Epidermal melanocyte (primary cell): ENCODE measurements at regions not wholly inside any gene's neighbourhood (a gene's known extent, or its start where the extent isn't known, plus 50 kb on each side); places are given as distances from the start of the nearest gene placed in this dataset.

Experiments
- DNase-seq: peaks from one replicate; pipeline ENCODE4 v3.0.0; 2011; ENCODE audit warnings: low spot score; ENCODE audit not compliant: insufficient read length

- no peak for DNase-seq
Measured at GRCh38 chr13:68523838-68524424, 1293.8 kb upstream of the PCDH9 start.

DNA sequence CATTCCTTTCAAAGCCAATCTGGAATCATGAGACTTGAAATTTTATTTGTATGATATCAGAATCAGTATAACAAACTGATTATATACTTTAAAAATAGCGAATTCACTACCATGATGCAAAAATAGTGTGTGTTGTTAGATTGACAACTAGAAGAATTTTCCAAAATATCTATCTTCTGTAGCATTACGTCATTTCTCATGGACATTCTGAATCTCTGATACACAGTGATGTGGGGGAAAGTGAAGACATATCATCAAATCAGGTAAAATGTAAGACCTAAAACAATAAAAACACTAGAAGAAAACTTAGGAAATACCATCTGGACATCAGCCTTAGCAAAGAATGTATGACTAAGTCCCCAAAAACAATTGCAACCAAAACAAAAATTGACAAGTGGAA, 1292.0 kb upstream of the PCDH9 start:
- DNase-seq: no peak

GRCh38 chr13:68509734-68510621, 1279.8 kb upstream of the PCDH9 start:
- no peak for DNase-seq

- DNase-seq: no peak
Measured at GRCh38 chr13:68506888-68507551, 1276.9 kb upstream of the PCDH9 start.

- no peak for DNase-seq
Measured at GRCh38 chr13:68490594-68490993, 1260.5 kb upstream of the PCDH9 start.

DNA sequence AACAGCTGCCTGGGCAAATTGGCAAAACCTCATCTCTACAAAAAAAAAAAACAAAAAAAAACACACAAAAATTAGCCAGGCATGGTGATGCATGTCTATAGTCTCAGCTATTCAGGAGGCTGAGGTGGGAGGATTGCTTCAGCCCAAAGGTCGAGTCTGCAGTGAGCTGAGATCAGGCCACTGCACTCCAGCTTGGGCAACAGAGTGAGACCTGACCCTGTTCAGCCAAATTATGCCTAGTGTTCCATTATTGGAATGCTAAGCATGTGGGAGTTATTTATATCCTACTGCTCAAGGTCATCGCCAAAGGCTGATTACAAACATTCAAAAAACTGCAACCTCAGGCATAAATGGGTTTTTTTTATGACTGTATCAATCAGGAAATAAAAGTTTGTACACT, 1251.0 kb upstream of the PCDH9 start:
- no peak for DNase-seq

DNA sequence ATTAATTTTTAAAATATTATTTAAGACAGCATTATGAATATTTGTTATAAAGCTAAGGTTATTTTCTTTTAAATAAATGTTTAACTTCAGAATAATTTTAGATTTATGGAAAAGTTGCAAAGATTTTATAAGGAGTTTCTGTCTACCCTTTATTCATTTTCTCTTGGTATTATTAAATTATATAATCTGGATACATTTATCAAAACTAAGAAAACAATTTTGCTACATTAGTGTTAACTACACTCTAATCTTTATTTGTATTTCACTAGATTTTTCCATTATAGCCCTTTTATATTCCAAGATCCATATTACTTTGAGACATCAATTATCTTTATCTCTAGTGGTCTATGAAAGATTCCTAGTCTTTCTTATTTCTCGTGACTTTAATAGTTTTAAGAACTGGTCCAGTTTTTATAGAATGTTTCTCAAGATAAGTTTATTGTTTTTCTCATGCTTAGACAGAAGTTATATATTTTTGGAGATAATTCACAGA, 1243.7 kb upstream of the PCDH9 start:
- DNase-seq: no peak

GRCh38 chr13:68467160-68467559, 1237.0 kb upstream of the PCDH9 start:
- DNase-seq: no peak

DNA sequence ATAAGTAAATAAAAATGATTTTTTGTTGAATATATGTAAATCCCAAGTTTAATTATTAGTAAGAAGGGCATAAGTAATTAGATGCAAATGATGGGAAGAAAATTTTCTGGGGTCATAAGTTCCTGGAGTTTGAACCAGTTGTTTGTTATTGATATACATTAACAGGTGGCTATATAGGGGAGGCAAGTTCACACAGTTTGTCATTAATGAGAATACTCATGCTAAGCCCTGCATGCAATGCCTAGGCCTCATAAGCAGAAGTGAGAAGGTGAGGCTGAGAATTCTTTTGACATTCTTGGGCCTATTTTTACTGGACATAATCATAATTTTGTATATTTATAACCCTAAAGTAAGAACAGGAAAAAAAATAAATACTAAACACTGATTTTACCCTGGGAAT, 1210.7 kb upstream of the PCDH9 start:
- DNase-seq: no peak

DNA sequence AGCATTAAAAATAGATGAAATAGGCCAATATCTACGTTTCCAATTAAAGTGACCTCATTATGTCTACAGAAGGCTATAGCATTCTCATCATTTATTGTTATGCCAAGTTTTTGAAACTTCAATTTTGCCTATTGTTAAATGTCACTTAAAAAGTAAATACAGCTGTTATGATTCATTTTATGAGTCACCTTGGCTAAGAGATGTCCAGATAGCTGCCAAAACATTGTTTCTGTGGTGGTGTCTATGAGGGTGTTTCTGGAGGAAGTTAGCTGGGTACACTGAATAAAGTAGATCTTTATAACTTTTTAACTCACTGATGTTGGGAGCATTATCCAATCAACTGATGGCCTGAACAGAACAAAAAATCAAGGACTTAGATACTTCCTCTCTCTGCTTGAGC, 1209.7 kb upstream of the PCDH9 start:
- no peak for DNase-seq

- DNase-seq: no peak
Measured at GRCh38 chr13:68428292-68428691, 1198.2 kb upstream of the PCDH9 start.

GRCh38 chr13:68417801-68418200, 1187.7 kb upstream of the PCDH9 start:
- no peak for DNase-seq

DNA sequence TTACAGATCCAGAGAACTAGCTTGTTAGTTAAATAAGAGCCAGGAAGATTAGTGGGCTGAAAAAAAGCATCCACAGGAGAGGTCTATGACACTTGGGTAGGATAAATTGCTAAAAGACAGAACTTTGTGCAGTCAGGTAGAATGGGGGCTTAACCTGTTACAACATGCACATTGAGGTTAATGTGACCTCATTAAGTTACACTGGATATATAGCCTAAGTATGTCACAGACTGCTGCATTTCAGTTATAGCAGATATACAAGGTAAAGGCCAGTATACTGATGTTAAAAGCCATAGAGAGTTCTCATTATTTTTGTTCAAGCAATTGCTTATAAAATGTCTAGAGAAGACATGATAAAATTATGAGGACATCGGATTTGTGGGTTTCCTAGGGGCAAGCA, 1179.9 kb upstream of the PCDH9 start:
- DNase-seq: no peak

GRCh38 chr13:68390987-68391386, 1160.9 kb upstream of the PCDH9 start:
- DNase-seq: no peak

GRCh38 chr13:68386808-68387207, 1156.7 kb upstream of the PCDH9 start:
- DNase-seq: no peak

DNA sequence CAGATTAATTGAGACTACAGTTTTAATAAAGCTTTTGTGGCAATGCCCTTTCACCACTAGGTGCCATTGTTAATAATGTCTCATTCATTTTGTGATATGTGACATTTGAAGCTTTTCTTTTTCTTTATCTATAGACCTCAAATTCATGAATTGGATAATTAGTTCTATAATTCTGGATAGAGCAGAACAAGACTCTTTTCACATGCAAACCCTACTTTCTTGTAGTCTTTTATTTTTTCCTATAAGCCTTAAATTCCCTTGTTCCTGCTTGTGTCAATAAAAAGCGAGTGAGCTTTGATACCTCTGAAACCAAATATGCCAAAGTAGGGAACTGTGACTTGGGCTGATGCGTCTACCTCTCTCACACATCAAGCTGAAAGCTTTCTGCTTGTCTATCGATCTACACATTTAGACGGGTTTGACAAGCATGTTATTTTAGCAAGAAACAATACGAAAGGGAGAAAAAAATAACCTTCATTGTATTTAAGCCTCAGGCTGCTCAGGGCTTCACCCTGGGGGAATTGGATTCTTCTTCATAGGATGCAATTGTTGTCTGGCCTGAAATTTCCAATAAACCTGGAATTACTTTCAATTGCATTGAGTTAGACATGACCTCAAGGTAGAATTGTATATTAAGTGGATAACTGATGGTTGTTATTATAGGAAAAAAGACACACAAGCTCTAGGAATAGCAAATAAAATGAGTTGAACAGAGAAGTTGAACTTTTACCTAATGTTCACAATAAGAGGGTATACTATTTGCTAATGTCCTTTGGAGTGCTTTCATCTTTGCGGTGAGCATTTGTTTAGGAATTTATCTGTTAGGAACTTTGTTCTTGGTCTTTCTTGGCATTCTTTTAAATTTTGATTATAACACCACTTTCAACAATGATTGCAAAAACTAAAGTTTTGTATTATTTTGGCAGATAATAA, 1150.2 kb upstream of the PCDH9 start:
- no peak for DNase-seq

DNA sequence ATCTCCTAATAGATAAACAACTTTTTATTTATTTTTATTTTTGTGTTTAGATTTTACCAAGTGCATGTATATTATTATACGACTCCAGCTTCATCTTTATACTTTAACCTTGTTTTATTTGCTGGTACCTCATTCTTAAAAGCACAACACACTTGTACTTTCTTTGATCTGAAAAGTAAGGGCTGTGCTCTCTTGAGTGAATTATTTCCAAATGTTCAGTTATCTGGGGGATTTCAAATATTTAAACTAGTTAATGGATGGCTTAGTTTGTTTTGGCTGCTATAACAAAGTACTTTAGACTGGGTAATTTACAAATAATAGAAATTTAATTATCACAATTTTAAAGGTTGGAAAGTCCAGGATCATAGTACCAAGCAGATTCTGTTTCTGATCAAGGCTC, 1148.2 kb upstream of the PCDH9 start:
- DNase-seq: no peak

- DNase-seq: no peak
Measured at GRCh38 chr13:68375004-68375403, 1144.9 kb upstream of the PCDH9 start.

GRCh38 chr13:68369739-68370138, 1139.6 kb upstream of the PCDH9 start:
- no peak for DNase-seq

DNA sequence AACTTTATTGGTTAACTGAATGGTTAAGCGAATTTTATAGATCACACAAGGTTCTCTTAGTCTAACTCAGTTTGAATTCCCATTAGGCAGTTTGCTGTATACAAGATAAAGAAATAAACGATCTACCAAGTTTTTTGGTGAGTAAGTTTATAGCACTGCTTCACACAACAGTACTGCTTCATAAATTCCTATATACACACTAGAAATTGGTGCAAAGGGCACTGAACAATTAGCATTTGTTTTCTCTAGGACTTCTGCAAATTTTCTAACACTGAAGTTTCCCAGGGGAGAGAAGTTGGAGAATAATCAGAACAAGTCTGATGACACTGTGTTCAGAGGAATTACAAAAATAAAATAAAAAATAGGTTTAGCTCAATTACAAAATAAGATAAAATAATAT, 1138.8 kb upstream of the PCDH9 start:
- no peak for DNase-seq

DNA sequence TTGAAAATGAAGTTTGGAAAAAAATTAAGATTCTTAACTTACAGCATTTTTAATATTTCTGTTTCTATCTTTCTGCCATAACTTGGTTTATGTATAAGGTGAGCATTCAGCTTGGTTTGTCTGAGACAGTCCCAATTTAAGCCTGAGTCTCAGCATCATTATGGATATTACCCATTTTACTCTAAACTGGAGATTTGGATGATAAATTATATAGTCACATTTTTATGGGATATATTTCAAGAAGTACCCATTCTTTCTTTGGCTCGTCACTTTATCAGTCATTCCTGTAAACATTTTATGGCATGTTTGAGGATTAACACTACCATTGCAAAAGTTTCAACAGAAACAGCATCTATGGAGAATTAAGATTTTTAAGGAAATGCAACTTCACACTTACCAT, 1129.0 kb upstream of the PCDH9 start:
- no peak for DNase-seq
